GM19023 (cell line): ENCODE measurements at regions not wholly inside any gene's neighbourhood (a gene's known extent, or its start where the extent isn't known, plus 50 kb on each side); places are given as distances from the start of the nearest gene placed in this dataset.

Experiments used
- ATAC-seq: cut with Tn5 transposase; IDR thresholded peaks from one replicate; pipeline ENCODE4 v1.9.1; 2021; ENCODE audit warnings: mild to moderate bottlenecking, moderate library complexity; ENCODE audit not compliant: unreplicated experiment

DNA sequence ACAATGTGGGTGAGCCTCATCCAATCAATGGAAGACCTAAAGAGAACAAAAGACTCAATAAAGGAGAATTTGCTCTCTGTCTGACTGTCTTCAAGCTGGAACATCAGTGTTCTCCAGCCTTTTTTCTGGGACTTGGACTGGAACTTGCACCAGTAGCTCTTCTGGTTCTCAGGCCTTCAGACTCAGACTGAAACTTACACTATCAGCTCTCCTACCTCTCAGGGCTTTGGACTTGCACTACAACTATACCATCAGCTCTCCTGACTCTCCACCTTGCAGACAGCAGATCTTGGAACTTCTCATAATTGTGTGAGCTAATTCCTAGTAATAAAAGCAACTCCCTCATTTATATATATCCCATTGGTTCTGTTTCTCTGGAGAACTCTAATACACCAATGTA is 185.9 kb downstream of the SMIM20 start:
- ATAC-seq, result no peak

DNA sequence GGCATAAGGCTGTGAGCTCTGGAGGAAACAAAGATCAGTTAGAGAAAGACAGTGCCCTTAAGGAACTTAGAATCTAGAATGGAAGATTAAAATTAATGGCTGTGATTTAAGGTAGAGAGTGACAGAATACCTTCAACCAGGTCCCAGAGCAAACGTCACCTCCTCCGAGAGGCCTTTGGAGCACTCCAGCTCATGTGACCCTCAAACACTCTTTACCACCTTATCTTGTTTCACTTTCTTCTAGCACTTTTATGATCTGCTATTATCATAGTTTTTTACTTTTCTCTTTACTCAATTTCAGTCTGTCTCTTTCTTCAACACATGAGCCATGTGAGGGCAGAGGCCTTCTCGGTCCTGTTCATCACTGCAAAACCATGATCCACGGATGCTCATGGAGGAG is 187.0 kb downstream of the SMIM20 start:
- no peak for ATAC-seq

DNA sequence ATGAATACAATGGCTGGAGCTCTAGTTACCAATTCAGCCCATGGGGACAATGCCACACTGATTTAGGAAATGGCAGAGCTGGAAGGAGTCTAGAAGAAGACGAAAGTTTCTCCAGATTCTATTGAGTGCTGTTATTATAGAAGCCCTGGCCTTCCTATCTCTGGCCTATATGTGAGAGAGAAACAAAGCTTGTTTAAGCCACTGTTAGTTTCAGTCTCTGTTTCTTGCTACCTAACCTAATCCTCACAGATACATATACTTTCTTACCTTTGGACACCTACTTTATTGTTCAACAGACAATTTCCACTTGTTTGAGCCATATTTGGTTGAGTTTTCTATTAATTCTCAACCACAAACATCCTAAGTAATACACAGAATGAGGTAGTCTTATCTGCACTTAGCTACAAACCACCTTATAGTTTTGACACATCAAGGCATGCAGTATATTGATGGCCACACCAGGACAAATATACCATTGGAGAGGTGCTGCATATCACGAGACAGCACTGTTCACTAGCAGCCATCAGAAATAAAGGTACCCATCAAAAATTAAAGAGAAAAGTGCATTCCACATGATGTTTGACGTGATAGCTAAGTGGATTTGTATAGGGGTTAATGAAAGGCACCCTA is 190.2 kb downstream of the SMIM20 start:
- peak; percentile 79 for ATAC-seq

DNA sequence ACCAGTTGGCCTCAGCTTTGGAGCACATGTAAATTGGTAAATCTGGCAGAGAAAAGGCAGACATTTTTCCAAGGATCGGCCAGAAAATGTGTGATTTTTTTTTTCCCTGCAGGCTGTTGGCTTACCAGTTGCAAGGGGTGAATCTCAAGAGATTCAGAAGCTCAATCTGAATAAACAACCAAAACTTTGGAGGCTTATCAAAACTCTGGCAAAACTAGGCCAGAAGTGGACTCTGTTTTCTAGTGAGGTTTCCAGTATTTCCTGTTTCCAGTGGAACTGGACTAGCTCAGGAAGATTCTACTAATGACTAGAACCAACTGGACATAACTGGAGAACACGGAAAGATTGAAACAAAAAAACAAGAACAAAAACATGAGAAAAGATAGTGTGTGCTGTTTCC is 191.3 kb downstream of the SMIM20 start:
- ATAC-seq, result no peak

DNA sequence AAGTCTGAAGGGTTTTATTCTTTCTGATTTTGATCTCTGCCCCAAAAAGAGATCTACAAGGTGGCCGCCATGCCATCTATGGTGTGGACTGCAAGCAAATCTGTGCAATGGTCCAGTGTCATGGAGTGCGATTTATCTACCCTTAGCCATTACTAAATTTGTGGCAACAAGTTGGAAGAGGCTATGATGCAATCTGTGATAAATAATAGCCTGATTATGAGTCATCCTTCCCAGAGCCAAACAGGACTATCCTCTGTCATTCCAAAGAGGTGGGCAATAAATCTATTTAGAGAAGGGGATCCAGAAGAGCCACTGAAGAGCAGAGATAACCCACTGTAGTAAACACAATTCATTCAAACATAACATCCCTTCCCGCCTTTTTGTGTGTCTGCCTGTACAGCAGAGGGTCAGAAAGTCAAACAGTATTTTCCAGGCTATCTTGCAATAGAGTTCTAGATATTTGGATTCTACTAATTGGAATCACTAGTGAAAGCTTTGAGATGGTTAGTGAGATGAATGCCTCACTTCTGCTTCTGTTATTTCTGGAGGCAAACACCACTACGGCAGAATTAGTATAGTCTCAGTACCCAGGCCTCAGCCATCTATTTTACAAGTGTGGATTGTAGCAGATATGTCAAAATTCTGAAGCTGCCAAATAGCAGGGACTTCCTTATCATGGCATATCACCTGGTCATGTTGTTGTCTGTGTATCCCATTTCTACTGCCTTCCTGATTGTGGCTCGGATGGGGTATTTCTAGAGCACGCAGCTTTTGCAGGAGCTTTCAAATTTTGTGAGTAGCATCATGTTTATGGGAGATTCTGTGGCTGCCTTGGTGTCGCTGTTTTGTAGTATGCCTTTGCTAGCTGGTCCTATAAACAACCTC is 192.0 kb downstream of the SMIM20 start:
- ATAC-seq, result no peak

DNA sequence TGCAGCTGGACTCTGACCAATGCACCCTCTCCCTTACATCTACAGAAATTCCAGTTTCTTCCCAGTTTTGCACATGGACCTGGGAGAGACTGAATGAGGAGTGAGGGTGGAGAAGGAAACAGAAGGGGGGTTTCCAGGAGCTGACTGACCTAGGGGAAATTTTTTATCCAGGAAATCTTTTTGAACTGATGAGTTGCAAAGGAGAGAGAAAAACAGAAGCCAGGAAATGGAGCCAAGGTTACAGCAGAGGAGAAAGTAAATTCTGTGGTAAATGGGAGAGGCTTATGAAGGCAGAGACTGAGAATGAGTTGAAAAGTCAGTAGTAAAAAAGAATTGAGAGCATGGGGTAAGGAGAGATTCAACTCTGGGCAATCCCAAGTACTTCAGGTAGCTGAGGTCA is 192.8 kb downstream of the SMIM20 start:
- no peak for ATAC-seq

DNA sequence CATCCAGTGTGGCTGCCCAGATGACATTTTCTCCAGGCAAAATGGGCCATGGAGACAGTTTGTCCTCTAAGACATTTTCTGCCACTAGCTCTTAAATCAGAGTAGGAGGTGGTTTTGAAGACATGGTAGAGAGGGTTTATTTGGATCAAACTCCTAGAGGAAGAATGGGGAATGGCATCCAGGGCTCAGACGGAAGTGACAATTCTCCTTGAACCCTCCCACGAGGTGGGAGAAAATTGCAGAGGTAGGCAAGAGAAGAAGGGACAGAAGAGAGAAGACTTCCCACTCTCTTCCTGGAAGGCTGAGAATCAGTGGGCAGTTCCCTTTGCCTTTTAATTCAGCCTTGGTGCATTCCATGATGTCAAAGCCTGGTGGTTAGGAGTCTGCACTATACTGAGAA is 194.0 kb downstream of the SMIM20 start:
- no peak for ATAC-seq

DNA sequence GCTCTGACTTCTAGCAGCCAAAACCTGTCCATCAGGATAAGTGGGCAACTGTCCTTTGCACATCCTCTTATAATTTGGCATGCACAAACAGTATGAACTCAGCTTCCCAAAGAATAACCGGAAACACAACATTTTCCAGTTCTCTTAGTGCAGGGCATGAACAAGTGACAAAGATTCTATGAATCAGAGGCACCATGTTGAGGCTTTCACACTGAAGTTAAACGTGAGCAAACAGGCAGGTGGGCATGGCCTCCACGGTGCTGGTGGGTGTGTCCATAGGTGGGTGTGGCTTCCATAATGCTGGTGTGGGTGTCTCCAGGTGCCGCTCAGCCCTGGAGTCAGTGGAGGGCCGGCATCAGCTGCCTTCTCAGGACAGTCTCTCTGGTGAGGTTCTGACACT is 196.5 kb downstream of the SMIM20 start:
- ATAC-seq, result no peak

DNA sequence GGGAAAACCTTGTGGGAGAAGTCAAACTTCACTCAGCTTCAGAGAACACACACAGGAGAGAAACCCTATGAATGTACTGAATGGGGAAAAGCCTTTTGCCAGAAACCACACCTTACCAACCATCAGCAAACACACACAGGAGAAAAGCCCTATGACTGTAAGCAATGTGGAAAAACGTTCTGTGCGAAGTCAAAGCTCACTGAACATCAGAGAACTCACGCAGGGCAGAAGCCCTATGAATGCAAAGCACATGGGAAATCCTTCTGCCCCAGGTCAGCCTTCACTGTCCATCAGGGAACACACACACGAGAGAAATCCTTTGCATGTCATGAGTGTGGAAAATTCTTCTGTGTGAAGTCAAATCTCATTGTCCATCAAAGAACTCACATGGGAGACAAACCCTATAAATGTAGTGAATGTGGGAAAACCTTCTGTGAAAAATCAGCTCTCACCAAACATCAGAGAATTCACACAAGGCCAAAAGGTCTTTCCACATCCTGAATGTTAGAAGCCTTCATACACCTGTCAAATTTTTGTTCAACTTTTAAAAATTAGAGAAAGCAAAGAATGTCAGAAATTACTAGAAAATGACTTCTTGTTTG is 199.4 kb downstream of the SMIM20 start:
- no peak for ATAC-seq

DNA sequence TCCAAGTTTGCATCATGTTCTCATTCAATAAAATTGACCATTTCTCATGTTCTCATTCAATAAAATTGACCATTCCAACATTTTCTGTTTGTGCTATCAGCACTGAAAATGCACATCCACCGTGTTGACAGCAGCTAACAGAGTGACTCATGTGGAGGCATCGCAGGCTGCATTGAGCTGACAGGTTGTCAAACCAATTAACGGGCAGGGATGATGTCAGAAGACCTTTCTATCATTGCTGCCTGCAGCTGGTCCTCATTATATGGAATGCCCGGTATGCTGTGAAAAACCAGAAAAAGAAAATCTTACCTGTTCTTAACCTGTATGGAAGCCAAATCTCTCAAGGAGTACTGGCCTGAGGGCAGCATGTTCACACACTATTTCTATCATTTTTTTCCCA is 202.0 kb downstream of the SMIM20 start:
- ATAC-seq, result no peak

DNA sequence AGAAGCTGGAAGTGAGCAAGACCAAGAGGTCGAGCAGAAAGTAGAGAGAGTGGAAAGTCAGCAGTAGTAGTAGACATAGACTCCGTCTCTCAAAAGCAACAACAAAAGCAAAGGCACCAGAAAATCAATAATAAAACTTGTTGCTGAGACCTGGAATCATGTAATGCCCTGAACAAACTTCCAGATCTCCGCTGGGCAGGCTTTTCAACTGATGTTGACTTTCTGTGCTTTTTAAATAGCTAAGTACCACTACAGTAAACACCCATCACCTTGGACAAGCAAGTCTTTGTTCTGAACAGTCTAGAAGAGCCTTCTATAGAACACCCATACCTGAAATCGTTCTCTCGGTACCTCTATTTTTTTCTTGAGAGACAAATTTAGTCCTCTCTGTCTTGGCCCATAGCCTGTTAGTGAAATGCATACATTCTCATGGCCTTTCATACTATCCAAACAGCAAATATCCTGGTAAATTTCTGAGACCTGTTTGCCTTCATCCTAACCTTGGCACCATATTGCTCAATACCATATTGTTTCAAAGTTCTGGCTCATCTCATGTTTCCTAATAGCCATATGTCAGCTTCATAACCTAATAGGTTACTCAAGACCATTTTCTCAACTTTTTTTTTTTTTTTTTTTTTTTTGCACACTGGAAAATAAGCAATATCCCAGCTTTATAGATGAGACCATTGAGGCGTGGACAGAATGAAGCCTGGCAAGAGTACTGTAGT is 200.6 kb upstream of the RBPJ start:
- ATAC-seq, result no peak

DNA sequence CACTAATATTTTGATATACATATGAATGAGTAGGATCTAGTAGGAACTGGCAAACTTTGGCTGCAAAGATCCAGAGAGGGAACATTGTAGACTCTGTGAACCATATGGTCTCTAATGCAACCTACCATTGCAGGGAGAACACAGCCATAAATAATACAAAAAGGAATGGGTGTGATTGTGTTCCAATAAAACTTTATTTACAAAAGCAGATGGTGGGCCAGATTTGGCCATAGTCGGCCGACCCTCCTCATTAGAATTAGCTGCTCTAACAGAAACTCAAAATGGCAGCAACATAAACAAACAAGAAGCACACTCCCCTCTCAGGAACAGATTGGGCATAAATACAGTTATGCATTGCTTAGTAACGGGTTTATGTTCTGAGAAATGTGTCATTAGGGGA is 198.1 kb upstream of the RBPJ start:
- ATAC-seq, result no peak

DNA sequence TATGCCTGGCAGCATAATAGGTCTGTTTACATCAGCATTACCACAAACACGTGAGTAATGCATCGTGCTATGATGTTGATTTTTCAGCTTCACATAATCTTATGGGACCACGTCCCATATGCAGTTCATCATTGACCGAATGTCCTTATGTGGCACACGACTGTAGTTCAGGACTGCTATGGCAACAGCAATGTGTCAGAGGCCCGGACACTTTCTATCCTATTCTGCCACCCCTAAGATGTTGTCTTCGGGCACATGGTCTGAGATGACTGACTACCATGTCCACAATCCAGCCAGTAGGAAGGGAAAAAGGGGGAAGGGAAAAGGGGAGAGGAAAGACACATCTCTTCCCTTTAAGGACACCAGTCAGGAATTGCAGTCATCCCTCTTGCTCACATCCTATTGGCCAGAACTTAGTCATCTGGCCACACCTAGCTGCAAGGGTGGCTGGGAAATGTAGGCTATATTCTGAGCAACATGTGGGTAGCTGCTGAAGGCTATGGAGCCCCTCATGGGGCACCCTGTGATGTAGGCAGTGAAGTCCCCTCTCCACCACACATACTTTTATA is 196.0 kb upstream of the RBPJ start:
- ATAC-seq, result no peak

DNA sequence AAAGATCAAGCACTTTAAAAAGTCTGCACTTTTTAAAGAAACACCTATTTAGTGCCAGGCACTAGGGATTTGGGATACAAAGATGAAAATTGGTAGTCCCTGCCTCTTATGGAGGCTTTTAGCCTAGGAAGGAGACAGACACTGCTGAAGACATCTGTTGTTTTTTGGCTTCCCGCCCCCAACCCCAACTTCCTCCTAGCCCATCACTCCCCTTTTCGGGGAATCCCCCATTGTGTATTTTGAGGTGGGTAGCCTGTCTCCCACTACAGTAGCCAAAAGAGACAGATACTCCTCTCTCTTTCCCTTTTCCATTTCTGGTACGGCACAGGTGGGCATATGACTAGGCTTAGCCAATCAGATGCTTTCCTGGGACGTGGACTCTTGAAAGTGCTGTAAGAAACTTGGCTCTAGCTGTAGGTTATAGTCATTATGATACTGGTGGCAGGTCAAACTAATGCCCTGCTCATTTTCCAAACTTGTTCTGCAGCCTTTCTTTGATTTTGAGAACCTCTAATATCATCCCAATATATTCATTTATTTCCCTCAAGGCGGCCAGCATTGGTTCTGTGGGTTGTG is 194.6 kb upstream of the RBPJ start:
- ATAC-seq, result peak; percentile 47

DNA sequence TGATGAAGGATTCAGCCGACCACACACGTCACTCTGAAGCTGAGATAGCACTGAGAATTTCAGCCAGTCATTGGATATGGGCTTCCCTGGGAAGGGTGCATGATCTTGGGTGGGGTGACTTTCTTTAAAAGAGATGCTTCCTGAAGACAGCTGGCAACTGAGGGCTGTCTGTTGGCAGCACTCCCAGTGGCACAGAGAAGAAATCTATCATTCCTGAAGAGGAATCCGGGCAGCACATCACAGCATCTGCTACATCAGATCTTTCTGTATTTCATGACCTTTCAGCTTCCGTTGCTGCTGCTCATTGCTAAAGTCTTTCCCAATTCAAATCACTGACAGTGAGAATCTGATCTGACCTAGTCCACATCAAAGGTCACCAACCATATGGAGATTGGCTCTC is 193.8 kb upstream of the RBPJ start:
- ATAC-seq, result no peak

DNA sequence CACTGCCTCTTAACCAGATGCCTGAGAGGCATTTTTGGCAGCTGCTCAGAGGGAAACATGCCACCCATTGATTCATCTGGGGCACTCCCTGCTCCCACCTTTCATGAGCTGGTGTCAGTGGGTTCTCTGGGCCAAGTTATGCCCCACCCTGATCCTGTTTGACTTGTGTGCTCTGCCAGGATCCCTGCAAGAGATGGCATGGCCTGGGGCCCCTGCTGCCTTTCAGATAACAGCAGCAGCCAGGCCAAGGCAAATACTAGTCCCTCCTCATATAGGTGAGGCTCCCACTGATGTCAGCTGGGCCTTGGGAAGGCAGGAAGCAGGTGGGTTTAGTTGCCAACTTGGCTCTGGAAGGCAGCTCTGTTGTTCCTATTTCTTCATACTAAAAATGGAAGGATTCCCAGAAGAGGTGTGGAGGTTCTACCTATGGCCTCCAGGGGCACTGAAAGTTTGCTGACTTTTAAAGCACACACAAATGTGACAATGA is 192.9 kb upstream of the RBPJ start:
- no peak for ATAC-seq

DNA sequence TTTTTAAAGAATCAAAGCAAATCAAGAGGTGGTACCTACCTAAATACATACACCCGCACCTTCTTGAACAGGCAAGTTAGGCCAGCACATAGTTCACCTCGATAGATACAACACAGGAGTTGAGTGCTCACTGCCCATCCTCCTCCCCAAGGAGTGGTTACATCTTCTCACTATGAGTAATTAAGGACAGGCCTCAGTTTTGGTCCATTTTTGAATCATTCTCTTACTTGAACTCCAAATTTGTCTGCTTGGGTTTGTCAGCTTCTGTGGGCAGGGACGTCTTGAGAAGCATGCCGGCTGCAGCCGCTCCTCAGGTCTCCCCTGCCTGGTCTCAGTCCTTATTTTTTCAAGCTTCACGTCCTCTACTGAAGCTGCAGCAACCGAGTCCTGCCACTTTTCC is 190.6 kb upstream of the RBPJ start:
- ATAC-seq, result peak; percentile 62

DNA sequence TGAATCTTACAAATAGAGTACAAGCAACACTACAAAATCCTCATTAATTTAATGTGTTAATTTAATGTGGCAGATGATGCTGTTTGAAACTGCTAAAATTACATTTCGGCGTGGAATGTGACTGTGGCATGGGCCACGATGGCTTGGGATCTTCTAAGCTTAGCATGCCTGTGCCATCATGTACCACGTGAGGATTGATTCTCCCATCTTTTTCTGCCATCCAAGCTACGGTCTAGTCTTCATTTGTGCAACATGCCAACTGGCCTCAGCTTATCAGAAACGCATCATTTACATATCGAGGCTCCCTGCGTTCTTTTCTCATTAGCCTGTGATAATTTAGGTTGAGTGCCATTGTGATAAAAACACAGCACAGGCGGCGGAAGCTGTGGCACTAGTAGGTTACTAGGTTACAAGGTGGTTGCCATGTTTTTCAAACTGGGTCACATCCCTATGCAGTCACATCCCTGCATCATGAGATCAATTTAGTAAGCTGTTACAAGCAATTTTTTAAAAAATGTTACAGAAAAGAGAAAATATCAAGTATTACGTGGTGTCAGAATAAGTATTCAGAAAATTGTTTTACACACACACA is 189.9 kb upstream of the RBPJ start:
- ATAC-seq, result no peak

DNA sequence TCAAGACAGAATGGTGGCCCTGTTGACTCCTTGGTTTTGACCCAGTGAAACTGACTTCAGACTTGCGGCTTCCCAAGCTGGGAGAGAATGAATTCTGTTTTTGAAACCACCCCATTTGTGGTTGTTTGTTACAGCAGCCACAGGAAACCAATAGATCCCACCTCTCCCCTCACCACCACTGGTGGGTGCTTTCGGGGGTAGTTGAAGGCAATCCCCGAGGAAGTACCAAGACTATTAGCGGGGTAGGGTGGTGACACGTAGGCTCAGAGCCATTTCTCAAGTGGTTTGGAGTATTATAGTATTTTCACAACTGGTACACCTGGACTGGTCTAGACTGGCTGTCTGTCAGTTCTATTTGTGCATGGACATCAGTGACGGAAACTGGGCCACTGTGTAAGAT is 189.1 kb upstream of the RBPJ start:
- ATAC-seq, result peak; percentile 59

DNA sequence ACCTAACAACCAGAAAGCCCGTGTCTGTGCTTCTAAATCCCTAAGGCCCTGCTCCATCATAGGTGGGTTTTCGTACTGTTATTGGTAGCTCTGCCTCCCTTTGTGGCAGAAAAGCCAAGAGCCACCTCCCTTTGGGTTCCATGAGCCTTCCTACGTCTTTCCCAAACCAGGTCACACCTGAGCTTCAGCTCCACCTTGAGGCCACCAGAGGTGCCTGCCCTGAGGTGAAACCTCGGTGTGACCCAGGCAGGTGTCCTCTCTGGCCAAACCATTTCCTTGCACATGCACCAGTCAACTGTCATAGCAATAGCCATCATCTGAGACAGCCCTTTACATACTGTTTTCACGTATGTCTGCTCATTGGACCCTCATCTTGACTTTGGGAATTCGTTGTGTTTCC is 188.0 kb upstream of the RBPJ start:
- no peak for ATAC-seq
